GM18511 (cell line): ENCODE measurements at regions not wholly inside any gene's neighbourhood (a gene's known extent, or its start where the extent isn't known, plus 50 kb on each side); places are given as distances from the start of the nearest gene placed in this dataset.

Experiments
- ATAC-seq: cut with Tn5 transposase; IDR thresholded peaks from one replicate; pipeline ENCODE4 v1.9.1; 2021; ENCODE audit warnings: mild to moderate bottlenecking, moderate library complexity; ENCODE audit not compliant: unreplicated experiment

DNA sequence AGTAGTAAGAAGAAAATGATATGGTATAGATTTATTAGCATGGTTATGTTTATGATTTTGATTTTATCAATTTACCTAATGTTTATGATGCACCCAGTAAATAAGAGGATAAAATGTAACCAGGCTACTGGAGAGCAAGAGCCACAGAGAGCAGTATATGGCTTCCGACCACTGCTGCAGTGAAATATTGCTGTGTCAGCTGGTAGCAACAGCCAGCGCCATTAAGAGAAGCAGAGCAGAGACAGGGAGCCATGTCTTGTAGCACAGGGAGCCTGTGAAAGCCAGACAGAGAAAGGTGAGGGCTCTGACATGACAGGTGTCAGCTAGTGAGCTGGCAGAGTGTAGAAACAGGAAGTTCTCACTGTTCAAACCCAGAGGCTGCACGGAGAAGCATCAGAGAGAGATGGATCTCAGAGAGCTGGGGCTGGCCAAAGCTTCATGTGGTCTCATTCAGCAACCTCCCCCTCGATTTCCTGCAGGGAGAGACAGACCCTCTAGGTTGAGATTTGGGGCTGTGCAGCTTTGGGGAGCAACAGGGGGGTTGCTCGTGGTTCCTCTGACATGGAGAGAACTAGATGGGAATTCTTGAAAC lies 202.1 kb downstream of the MED10 start:
- ATAC-seq, result no peak

DNA sequence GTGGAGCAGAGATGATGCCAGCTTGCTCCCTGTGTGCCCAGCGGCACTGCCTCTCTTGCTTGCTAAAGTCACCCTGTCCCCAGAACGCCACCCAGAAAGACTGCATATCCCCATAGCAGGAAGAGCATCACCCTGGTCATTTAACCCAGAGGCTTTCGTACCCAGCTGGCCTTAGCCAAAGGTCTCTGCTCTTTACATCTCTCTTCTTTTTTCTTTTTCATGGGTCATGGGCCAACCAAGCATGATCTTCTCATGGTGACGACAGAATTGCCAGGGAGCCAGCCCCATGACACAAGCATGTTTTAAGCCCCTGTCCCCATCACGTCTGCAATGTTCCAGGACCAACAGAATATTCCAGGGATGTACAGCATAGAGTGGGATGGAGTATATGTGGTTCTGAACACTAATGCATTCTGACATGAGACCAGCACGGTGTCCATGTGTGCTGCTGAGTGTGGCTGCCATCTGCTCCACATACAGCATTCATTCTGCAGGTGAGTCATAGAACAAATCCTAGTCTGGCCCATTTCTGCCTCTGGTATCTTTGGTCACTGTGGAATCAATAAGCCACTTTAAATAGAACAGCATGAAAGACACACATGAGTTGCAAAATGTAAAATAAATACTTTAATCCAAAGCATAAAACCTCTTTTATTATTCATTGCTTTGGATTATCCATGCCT lies 203.0 kb downstream of the MED10 start:
- ATAC-seq, result no peak

DNA sequence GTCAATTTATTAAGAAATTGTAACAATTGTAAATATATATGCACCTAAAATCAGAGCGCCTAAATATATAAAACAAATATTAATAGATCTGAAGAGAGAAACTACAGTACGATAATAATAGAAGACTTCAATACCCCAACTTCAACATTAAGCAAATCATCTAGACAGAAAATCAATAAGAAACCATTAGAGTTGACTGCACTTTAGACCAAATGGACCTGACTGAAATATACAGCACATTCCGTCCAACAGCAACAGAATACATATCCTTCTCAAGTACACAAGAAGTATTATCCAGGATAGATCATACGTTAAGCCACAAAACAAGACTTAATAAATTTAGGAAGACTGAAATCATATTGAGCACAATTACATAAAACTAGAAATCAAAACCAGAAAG lies 208.7 kb downstream of the MED10 start:
- no peak for ATAC-seq

DNA sequence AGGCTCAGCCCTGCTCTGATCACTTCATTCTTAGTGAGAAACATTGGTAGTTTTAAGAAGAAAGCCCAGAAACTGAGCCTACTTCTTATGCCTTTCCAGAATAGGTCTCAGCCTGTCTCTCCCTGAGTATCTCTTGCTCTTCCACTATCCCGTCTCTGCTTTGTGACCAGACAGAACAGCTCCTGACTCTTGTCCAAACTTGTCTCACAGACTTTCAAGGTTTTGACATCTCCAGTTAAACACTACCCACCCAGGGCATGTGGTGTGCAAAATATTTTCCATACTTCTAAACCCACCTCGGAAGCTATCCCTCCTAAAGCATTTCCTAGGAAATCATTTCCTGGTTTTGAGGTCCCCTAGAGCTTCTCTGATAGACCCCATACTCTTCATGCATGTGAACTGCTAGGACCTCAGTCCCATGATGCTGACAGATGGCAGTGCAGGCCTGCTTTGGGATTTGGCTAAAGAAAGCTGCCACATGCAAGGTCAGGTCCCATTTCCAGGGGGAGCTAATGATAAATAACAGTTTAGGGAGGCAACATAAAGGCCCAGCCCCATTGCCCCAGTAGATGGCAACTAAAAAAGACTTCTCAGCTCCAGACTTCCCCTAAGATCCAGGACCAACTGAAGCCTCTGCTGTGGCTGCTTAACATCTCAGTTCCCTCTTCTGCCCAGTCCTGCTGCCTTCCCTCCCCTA lies 211.5 kb downstream of the MED10 start:
- ATAC-seq, result no peak

DNA sequence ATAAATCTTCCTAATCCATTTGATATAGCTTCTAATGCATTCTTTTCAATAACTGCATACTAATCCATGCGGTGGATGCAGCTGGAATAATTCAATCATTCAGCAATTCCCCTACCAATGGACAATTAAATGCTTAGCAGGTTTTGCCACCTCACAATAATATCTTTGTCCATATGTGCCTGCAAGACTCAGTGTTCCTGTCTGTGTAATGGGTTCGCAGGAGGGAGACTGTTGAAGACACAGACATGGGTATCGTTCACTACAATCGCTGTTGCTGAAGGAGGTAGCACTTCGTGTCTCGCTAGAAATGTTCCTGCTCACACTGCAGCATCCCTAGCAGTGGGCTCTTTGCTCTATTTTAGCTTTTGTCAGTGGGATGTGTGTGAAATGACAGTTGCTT lies 214.4 kb downstream of the MED10 start:
- ATAC-seq, result no peak

DNA sequence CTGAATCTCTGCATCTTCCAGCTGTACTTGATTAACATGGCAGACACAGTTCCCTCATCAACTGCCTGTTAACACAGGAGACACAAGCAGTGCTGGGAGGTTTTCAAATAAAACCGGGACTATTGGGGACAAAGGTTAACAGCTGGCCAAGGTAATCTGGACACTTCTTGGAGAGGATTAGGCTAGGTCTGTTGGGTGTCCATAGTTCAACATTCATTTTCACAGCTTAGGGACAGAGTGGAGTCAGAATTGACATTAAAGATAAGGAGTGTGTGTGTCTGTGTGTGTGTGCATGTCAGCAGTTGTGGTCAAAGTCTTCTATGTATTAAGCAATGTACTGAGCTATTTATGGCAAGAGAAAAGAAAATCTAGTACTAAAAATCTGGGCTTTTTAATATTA lies 216.2 kb downstream of the MED10 start:
- no peak for ATAC-seq

DNA sequence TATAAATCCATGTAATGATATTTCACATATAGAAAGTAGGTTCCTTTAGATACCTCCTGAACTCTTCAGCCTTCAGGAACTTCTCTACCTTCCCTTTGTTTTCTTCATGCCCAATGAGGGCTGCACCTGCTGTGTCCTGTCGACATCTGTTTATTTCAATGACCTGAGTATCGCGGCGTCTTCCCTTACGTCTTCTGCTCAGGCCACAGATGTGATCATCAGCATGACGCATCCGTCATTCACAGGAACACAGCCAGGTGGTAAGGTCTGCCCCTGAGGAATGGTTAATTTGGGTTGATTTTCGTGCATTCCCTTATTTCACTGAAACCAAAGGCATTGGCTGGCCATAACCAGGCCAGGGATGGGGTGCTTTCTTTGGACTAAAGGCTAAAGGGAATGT lies 217.1 kb downstream of the MED10 start:
- ATAC-seq, result no peak

DNA sequence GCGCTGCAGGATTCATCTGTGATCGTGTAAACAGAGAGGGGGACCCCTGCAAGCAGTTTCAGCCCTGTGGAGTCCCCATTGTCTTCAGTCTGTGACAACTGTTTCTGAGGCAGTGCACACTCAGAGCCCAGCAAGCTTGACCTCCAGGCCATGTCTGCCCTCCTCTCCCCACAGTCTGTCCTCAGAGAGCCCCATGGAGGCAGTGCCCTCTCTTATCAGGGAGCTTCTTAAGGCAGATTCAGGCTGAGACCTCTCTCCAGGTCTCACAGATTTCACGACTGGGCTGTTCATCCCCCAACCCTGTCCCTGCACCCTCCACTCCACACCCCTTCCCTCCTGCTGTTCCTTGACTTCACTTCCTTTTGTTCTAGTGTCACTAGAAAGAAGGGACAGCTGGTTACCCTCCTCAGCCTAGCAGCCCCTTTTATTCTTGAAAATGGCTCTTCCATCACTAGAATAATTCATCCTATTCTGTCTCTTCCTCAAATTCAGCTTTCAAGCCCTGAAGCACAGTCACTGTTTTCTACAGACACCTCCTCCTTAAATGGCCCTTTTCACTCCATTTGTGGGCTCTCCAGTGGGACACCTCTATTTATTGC lies 218.4 kb downstream of the MED10 start:
- ATAC-seq, result no peak

DNA sequence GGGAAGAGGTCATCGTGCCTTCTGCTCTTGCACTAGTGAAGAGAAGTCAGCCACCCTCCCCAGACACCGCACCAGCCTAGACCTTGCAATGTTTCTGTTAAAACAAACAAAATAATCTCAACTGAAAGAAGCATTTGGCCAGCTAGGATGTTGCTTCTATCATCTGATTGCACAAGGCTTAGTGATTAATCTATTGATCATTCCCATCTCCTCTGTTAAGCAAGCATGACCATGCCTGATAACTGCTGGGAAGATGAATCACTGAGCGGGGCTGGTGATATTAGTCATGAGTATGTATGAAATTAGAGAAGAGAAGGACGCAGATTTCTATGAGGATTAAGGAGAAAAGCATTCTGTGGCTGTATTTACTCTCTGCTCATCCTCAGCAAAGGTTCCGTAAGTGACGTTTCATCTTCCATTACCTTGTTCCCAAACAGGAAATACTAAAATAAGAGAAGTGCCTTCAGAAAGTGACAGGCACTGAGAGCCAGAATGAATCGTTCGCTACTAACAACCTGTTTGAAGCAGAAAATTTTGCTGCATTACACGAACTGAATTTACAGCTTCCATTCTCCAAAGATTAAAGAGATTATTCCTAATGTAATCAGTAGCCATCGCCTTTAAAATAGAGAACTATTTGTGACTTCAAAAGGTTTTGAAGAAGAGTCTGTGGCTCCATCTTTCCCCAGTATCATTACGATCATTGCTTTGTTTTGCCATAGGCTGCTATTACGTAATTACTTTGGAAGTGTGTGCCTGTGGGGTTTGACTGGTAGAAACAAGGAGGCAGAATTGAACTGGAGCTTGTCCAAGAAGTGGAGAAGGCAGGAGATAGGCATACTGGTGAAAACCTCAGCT lies 219.1 kb downstream of the MED10 start:
- no peak for ATAC-seq

DNA sequence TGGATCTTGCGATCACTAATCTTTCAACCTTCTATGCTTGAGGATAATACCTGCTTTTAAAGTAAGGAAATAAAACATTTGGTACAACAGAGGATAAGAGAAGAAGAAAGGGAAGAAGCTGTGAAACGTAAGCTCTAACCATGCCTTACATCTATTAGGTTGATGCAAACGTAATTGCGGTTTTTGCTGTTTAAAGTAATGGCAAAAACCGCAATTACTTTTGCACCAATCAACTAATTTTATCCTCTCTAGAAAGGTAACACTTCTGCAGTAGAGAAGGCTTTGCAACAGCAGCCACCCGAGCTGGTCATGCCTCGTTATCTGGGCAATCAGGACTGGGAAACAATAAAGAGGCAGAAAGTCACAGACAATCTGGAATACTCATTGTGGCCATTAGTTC lies 224.1 kb downstream of the MED10 start:
- no peak for ATAC-seq

DNA sequence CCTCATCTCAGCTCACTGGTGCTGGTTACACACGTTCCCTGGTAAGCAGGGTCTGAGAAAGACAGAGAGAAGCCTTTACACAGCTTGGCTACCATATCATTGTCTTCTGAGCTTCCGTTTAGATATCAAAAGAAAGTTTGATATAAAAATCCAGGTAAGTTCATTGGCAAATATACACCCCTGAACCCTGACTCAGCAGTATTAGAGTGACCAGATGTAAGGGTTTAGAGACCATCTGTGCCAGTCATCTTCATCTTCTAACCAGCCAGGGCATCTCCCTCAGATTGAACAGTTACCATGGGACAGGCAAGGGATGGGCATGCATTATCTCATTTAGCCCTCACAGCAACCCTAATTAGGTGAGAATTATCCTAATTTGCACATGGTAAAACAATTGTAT lies 232.1 kb downstream of the MED10 start:
- no peak for ATAC-seq

DNA sequence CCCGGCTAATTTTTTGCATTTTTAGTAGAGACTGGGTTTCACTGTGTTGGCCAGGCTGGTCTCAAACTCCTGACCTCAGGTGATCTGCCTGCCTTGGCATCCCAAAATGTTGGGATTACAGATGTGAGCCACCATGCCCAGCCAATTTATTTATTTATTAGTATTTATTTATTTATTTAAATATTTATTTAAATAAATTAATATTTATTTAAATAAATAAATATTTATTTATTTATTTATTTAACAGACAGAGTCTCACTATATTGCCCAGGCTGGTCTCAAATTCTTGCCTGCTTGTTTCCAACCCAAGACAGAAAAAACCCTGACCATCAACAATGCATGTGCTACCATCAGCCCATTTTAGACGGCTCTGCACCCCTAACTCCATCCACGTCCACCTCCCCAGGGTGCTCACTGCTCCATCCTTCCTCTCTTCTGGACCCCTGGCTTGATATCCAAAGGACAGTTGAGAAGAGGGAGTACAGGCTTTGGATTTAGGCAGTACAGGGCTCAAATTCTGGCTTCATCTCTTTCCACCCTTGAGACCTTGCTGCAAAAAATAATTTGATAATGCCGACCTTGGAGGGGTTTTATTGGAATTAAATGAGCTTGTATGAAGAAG lies 232.6 kb downstream of the MED10 start:
- ATAC-seq, result no peak

DNA sequence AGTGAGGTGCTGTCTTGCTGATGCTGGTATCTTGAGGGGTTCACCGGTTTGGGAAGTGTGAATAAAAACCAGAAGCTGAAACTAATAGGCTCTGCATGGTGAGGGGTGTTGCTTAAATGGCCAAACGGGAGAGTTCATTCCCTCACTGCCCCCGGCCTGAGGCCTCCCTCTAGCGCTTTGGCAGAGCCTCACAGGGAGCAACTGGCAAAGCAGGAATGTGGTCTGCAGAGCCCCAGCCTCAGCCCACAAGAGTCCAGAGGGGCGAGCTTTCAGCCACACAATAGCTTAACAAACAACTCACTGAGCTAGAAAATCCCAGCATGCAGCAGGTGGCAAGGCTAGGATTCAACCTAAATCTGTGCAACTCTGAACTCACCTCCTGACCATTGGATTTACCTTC lies 234.8 kb downstream of the MED10 start:
- ATAC-seq, result no peak

DNA sequence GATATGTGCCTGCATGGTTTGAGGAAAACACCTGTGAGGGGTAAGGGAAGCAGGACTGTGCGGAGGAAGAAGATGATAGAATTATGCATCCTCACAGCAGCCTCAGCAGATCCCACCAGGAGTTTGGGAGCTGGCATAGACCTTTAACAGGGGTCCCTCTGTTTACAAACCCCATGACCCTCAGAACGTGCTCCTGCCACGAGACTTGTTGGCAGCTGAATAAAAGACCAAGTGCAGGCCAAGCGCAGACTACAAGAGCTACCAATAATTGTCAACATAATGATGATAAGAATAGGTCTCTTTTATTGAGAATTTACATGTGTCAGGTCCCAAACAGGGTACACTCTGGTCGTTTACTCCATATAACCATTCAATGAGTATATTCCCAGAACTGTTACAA lies 236.0 kb downstream of the MED10 start:
- ATAC-seq, result no peak

DNA sequence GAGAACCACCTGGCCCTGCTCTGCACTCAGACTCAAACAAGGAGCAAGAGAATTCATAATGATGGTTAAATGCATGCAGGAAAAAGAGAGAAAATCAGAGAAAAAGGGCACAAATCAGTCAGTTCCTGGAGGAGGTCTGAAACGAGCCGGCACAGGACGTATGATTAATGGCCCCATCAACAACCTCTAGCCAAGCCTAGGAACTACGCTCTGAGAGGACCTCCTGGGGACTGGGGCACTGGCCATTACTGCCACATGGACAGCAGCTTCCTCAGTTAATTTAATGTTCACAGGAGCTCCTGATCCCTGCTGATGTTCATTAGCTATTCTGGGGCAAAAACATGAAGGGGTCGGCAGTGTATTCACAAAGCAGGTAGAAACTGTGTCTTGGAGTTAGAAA lies 238.1 kb downstream of the MED10 start:
- no peak for ATAC-seq

DNA sequence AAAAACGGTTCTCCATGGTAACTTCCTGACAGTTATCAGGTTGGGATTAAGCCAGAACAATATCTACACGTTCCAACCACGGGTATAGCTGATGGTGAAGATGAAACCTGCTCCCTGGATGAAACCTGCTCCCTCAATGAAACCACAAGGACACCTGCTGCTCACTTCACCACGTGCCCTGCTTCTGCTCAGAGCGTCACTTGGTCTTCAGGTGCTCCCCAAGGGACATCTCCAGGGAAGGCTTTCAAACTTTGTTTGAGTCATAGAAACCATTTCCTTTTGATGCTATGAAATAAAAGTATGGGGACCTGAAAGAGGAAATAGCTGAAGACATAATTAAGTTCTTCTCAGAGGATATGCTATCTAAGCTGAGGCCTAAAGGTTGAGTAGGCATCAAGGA lies 242.4 kb downstream of the MED10 start:
- ATAC-seq, result peak; percentile 81

DNA sequence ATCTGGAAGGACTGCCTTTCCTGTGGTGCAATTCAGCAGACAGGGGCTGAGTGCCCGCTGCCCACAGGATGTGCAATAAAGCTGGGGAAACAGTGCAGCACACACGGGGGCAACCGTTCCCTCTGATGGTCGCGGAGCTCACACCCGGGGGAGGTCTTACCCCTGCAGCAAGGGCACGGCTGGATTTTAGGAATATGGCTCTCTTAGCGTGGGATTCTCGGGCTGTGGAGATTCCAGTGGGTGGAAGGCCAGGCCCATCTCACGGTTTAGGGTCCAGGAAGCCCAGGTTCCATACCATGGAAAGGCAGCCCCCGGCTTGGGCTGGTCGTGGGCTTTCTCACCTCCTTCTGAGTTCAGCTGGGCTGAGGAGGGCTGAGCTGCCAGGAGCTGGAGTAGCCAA lies 244.1 kb downstream of the MED10 start:
- no peak for ATAC-seq

DNA sequence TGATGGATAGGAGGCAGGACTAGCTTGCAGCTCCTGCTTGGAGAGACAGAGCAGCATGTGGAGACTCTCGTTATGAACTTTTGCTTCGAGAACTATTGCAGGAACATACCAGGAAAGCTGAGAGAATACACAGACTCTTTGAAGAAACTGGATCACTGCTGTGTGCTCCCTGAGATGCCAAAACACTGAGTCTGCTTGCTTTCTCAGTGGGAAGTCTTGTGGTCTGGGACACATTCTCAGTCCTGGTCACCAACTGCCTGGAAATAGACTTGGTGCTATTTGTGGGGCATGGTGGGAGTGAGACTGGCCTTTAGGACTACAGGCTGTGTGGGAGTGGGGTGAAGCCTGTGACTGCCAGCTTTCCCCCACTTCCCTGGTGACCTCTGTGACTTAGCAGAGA lies 252.6 kb downstream of the MED10 start:
- ATAC-seq, result no peak

DNA sequence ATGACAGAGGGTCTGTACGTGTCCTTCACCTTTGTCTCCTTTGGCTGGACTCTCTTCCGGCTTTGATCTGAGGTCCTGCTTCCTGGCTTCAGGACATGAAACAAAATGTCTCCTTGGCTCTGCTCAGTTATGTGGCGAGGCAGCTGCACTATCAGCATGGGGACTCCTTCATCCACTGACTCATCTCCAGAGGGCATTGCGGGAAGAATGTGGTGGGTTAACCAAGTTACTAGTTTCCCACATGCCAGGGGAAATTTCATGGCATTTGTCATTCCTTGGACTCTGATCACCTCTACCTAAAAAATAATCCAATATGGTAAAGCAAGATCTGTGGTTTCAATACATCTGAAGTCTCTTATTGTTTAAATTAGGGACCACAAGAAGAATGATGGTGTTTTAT lies 259.7 kb downstream of the MED10 start:
- ATAC-seq, result no peak

DNA sequence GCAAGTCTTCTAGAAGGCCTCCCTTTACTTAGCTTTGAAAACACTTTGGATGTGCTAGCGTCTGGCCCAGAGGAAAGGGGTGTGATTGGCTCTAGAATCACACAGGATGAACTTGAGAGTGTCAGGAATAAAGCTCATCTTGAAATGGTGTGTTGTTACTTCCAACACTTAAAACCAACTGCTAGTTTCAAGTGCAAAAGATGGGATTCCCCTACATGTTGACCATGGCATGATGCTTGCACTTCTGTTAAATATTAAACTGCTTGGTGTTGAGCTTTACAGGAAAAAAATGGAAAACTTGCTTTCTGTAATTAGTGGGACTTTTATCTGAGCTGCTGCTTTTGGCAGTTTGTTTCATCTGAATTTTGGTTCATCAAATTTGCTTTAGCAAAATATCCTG lies 261.1 kb downstream of the MED10 start:
- no peak for ATAC-seq

DNA sequence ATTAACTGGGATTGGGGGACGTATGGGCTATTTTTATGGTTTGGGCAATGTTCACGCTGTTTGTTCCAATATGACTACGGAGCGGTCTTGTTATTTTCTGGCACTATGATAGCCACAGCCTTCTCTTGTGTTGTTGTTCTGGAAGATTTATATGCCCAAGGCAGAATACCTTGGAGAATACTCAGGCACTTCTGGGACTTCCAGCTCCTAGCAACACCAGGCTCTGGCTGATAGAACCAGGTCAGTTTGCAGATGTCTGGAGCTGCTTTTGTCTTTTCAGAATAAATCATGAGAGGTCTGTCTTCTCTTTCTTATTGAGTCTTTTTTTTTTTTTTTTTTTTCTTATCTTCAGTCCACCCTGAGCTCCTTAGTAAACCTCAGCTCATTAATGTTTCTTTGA lies 262.5 kb downstream of the MED10 start:
- no peak for ATAC-seq
